Hematopoietic multipotent progenitor cell treated with erythropoietin and hydrocortisone succinate and interleukin-3 and kit ligand, for 6 days (in vitro differentiated cells): ENCODE measurements at regions not wholly inside any gene's neighbourhood (a gene's known extent, or its start where the extent isn't known, plus 50 kb on each side); places are given as distances from the start of the nearest gene placed in this dataset.

ENCODE experiments used
- DNase-seq: peaks from one replicate; pipeline ENCODE4 v3.0.0-alpha.2; 2015

- no peak for DNase-seq
These were observed 325.5 kb downstream of the TMEM121 start for GRCh38 chr14:105851716-105852377.

DNA sequence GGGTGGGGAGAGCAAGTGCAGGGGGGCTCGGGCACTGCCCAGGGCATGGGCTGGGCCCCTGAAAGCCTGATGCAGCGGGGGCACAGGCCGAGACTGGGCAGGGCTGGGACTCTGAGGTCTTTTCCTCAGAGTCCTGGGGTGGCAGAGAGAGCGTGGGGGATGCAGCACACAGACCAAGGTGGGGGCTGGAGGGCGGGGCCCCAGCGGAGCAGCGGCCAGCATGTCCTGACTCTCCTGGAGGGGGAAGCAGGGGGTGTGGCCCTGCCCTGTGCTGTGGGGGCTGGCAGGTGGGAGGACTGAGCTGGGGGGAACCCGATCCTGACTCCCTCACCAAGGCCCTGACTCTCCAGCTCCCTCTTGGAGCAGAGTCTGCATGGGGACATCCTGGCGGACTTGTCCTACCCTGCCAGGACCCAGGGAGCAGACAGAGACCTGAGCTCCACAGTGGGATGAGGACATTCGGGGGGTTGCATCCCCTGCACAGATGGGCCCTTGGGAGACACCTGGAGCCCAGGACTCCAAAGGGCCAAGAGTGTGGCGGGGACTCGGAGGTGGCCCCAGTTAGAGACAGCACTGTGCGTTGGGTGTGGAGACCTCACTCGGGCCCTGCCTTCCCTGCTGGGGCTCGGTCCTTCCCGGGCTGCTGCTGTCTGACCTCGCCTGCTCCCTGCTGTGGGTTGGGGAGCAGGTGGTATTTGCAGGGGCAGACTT, 326.1 kb downstream of the TMEM121 start:
- DNase-seq, result no peak

DNA sequence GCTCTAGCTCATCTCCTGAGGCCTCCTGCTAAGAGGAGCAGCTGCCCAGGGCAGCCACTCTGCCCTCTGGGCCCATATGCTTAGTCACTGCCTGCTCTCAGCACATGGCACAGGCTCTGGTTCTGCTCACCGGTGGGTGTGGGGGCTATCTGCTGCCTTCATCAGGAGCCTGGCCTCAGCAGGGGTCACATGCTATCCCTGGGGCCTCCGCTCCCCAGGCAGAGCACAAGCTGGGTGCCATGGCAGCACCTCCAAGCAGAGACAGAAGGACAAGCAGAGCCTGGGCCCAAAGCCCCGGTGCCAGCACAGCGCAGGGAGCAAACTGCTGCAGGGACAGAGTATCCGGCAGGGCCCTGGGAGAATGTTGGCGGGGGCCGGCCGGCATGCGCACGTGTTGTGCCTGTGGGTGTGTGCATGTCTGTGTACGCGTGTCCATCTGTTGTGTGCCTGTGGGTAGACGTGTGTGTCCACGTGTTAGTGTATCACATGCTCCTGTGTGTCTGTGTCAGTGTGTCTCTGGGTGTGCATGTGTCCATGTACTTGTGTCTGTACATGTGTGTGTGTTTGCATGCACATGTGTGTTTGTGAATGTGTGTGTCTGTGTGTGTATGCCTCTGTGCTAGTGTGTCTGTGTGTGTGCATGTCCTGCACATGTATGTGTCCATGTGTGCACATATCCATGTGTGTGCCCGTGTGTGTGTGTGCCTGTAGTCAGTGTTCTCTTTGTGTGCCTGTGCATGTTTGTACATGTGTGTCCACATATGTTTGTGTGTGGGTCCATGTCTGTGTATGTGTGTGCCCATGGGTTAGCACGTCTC, 326.9 kb downstream of the TMEM121 start:
- DNase-seq, result peak; percentile 74

DNA sequence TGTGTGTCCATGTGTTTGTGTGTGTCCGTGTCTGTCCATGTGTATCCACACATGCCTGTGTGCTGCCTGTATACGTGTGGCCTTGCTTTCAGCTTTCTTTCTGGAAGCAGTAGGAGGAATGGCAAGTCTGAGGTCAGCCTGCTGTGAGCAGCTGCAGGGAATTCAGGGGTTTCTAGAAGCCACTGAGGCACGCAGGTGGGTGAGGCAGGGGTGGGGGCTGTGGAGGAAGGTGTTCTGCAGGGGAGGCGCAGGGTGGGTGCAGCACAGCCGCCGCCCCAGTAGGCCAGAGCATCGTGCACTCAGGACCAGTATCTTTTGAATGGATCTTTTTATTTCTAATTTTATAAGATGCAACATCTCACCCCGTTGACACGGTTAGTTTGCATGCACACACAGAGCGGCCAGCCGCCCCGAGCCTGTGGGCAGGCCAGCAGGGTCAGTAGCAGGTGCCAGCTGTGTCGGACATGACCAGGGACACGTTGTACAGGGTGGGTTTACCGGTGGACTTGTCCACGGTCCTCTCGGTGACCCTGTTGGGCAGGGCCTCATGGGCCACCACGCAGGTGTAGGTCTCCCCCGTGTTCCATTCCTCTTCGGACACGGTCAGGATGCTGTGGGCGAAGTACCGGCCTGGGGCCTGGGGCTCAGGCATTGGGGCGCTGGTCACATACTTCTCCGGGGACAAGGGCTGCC, 327.7 kb downstream of the TMEM121 start:
- DNase-seq, result no peak

DNA sequence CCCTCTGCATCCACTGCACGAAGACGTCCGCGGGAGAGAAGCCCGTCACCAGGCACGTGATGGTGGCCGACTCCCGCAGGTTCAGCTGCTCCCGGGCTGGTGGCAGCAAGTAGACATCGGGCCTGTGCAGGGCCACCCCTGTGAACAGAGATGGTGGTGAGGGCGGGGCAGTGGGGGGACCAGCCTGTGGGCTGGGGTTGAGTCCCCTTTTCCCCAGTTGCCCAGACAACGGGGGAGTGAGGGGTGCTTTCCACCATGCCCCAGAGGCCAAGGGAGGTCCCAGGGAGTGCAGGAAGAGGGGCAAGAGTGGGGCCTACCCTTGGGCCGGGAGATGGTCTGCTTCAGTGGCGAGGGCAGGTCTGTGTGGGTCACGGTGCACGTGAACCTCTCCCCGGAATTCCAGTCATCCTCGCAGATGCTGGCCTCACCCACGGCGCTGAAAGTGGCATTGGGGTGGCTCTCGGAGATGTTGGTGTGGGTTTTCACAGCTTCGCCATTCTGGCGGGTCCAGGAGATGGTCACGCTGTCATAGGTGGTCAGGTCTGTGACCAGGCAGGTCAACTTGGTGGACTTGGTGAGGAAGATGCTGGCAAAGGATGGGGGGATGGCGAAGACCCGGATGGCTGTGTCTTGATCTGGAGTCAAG, 328.3 kb downstream of the TMEM121 start:
- no peak for DNase-seq

GRCh38 chr14:105855246-105855892, 329.0 kb downstream of the TMEM121 start:
- DNase-seq, result no peak

DNA sequence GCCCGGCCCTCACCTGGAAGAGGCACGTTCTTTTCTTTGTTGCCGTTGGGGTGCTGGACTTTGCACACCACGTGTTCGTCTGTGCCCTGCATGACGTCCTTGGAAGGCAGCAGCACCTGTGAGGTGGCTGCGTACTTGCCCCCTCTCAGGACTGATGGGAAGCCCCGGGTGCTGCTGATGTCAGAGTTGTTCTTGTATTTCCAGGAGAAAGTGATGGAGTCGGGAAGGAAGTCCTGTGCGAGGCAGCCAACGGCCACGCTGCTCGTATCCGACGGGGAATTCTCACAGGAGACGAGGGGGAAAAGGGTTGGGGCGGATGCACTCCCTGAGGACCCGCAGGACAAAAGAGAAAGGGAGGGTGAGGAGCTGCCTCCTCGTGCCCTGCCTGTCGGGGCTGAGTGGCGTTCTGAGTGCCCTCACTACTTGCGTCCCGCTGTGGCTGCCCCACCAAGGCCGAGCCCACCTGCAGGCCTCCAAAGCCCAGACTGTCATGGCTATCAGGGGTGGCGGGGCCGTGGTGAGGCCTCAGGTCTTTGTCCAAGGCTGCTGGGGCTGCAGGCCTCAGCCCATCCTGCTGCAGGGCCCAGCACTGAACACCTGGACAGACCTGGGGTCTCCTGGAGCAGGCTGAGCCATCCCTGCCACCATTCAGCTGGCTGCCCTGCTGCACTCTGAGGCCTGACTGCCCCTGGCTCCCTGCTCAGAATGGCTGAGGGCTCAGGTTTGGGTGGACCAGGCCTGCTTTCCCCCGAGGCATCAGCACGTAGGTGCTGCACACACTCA, 329.7 kb downstream of the TMEM121 start:
- no peak for DNase-seq

- peak; percentile 58 for DNase-seq
These were observed 330.4 kb downstream of the TMEM121 start for GRCh38 chr14:105856676-105857219.

GRCh38 chr14:105857220-105857825, 330.9 kb downstream of the TMEM121 start:
- peak; percentile 81 for DNase-seq

GRCh38 chr14:105857826-105858675, 331.7 kb downstream of the TMEM121 start:
- peak; percentile 89 for DNase-seq

- peak; percentile 57 for DNase-seq
These were observed 332.3 kb downstream of the TMEM121 start for GRCh38 chr14:105858676-105859025.

DNA sequence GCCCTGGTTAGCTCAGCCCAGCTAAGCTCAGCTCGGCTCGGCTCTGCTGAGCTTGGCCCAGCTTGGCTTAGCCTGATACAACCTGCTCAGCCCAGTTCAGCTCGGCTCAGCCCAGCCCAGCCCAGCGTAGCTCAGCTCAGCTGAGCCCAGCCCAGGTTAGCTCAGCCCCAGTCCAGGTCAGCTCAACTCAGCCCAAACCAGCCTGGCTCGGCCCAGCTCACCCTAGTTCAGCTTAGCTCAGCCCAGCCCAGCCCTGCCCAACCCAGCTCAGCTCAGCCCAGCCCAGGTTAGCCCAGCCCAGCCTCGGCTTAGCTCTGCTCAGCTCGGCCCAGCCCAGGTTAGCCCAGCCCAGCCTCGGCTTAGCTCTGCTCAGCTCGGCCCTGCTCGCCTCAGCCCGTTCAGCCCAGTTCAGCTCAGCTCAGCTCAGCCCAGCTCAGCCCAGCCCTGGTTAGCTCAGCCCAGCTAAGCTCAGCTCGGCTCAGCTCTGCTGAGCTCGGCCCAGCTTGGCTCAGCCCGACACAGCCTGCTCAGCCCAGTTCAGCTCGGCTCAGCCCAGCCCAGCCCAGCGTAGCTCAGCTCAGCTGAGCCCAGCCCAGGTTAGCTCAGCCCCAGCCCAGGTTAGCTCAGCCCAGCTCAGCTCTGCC, 332.8 kb downstream of the TMEM121 start:
- DNase-seq, result peak; percentile 22

GRCh38 chr14:105859717-105860614, 333.6 kb downstream of the TMEM121 start:
- peak; percentile 78 for DNase-seq

GRCh38 chr14:105860615-105861580, 334.5 kb downstream of the TMEM121 start:
- peak; percentile 16 for DNase-seq

DNA sequence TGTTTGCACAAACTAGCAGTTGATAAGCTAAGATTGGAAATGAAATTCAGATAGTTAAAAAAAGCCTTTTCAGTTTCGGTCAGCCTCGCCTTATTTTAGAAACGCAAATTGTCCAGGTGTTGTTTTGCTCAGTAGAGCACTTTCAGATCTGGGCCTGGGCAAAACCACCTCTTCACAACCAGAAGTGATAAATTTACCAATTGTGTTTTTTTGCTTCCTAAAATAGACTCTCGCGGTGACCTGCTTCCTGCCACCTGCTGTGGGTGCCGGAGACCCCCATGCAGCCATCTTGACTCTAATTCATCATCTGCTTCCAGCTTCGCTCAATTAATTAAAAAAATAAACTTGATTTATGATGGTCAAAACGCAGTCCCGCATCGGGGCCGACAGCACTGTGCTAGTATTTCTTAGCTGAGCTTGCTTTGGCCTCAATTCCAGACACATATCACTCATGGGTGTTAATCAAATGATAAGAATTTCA, 335.6 kb downstream of the TMEM121 start:
- DNase-seq, result no peak

DNA sequence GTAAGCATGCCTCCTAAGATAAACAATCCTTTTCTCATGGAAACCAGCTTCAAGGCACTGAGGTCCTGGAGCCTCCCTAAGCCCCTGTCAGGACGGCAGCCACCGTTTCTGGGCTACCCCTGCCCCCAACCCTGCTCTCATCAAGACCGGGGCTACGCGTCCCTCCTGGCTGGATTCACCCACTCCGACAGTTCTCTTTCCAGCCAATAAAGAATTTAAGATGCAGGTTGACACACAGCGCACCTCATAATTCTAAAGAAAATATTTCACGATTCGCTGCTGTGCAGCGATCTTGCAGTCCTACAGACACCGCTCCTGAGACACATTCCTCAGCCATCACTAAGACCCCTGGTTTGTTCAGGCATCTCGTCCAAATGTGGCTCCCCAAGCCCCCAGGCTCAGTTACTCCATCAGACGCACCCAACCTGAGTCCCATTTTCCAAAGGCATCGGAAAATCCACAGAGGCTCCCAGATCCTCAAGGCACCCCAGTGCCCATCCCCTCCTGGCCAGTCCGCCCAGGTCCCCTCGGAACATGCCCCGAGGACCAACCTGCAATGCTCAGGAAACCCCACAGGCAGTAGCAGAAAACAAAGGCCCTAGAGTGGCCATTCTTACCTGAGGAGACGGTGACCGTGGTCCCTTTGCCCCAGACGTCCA, 336.3 kb downstream of the TMEM121 start:
- DNase-seq, result no peak
